Erythroblast (primary cell): ENCODE measurements at regions not wholly inside any gene's neighbourhood (a gene's known extent, or its start where the extent isn't known, plus 50 kb on each side); places are given as distances from the start of the nearest gene placed in this dataset.

ENCODE experiments used
- GATA1 ChIP-seq: IDR thresholded peaks from 2 replicates; pipeline ENCODE4 v1.6.1; 2011; ENCODE audit warnings: low read depth, mild to moderate bottlenecking, control low read depth, low read length, moderate library complexity
- POLR2A ChIP-seq: IDR thresholded peaks from 2 replicates; pipeline ENCODE4 v1.6.1; 2011; ENCODE audit warnings: mild to moderate bottlenecking, low read length

DNA sequence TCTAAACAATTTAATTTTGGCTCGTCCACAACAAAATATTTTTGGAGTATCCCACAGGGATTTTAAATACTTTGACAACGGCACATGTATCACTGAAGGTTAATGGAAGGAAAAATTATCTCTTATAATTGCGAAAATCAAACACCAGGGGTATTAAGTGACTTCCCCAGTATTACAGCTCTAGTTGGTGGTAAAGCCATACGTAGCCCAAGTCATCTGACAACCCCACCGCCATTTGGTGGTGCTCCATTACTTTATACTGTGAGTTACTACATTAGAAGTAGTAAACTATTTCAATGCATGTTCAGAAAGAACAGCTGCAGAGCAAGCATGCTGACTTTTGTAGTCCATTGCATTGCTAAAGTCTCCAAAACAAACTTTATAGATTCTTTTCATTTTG is 179.7 kb downstream of the HGF start:
- no peak for TF ChIP-seq POLR2A
- no peak for TF ChIP-seq GATA1
